K562 (cell line): ENCODE measurements at regions not wholly inside any gene's neighbourhood (a gene's known extent, or its start where the extent isn't known, plus 50 kb on each side); places are given as distances from the start of the nearest gene placed in this dataset.

Experiments used
- ATF7 ChIP-seq: fragments of 450-650 bp; IDR thresholded peaks from 2 replicates; pipeline ENCODE4 v1.7.1; 2014; ENCODE audit warnings: mild to moderate bottlenecking, moderate library complexity
- CAMTA2 ChIP-seq: fragments of 250-450 bp; sonication (Bioruptor Pico); conservative IDR thresholded peaks from 2 replicates; pipeline ENCODE4 v1.5.1; 2022
- DACH1 ChIP-seq: fragments of 450-650 bp; IDR thresholded peaks from 2 replicates; pipeline ENCODE4 v1.6.1; 2018; ENCODE audit not compliant: partially characterized antibody
- GABPB1 ChIP-seq: sonication (generic); formaldehyde crosslinking; IDR thresholded peaks from 2 replicates; pipeline ENCODE4 v1.8.0; 2022; ENCODE audit warnings: mild to moderate bottlenecking, missing genetic modification reagents
- HDAC2 ChIP-seq: fragments of 450-650 bp; IDR thresholded peaks from 2 replicates; pipeline ENCODE4 v1.6.1; 2016; ENCODE audit warnings: mild to moderate bottlenecking
- HNRNPK ChIP-seq: fragments of 200-400 bp; formaldehyde crosslinking; IDR thresholded peaks from one replicate; pipeline ENCODE4 v1.6.1; 2018; ENCODE audit warnings: mild to moderate bottlenecking, low read depth, low read length; ENCODE audit not compliant: poor library complexity, severe bottlenecking
- HOXB6 ChIP-seq: fragments of 250-450 bp; sonication (Bioruptor Pico); IDR thresholded peaks from 2 replicates; pipeline ENCODE4 v1.5.1; 2022; ENCODE audit warnings: mild to moderate bottlenecking, borderline replicate concordance
- MEIS2 ChIP-seq: fragments of 450-650 bp; IDR thresholded peaks from 2 replicates; pipeline ENCODE4 v1.6.1; 2014; ENCODE audit warnings: mild to moderate bottlenecking; ENCODE audit not compliant: partially characterized antibody
- NR2F6 ChIP-seq: fragments of 450-650 bp; formaldehyde crosslinking; IDR thresholded peaks from 2 replicates; pipeline ENCODE4 v1.4.0; 2020; ENCODE audit warnings: mild to moderate bottlenecking
- POLR2G ChIP-seq: fragments of 200-400 bp; formaldehyde crosslinking; IDR thresholded peaks from 2 replicates; pipeline ENCODE4 v1.6.1; 2017; ENCODE audit warnings: low read depth, mild to moderate bottlenecking, antibody characterized with exemption, low read length, moderate library complexity
- PRDM10 ChIP-seq: fragments of 450-650 bp; IDR thresholded peaks from 2 replicates; pipeline ENCODE4 v1.6.1; 2018; ENCODE audit not compliant: partially characterized antibody
- SRSF7 ChIP-seq: fragments of 200-400 bp; formaldehyde crosslinking; optimal IDR thresholded peaks from 2 replicates; pipeline ENCODE3; 2017; ENCODE audit warnings: mild to moderate bottlenecking, low read depth, low read length
- STAT5B ChIP-seq: fragments of 250-450 bp; sonication (Bioruptor Pico); IDR thresholded peaks from 2 replicates; pipeline ENCODE4 v1.8.0; 2021; ENCODE audit warnings: mild to moderate bottlenecking, inconsistent platforms
- TBL1XR1 ChIP-seq, 2 experiments: IDR thresholded peaks; 2 replicates each; pipeline ENCODE4 v1.6.1; 2012; ENCODE audit warnings: improper control_type of control experiment in 2 of 2, low read length in 2 of 2, mild to moderate bottlenecking in 1 of 2
- TCFL5 ChIP-seq: fragments of 250-450 bp; sonication (Bioruptor Pico); conservative IDR thresholded peaks from 2 replicates; pipeline ENCODE4 v1.6.1; 2021; ENCODE audit warnings: mild to moderate bottlenecking, moderate library complexity, matching md5 sums
- ZNF174 ChIP-seq: fragments of 250-450 bp; sonication (Bioruptor Pico); IDR thresholded peaks from 2 replicates; pipeline ENCODE4 v1.4.0; 2020; ENCODE audit warnings: mild to moderate bottlenecking
- ZNF24 ChIP-seq: fragments of 450-650 bp; IDR thresholded peaks from 2 replicates; pipeline ENCODE4 v1.6.1; 2016
- ZNF77 ChIP-seq: fragments of 250-450 bp; sonication (Bioruptor Pico); IDR thresholded peaks from 2 replicates; pipeline ENCODE4 v1.5.0; 2020
- ZNF785 ChIP-seq: fragments of 250-450 bp; sonication (Bioruptor Pico); IDR thresholded peaks from 2 replicates; pipeline ENCODE4 v1.4.0; 2020; ENCODE audit warnings: mild to moderate bottlenecking
- TF ChIP-seq, protein P1 (sequence below), 2 experiments: fragments of 450-650 bp; IDR thresholded peaks; 2 replicates each; pipeline ENCODE4 v1.6.1; 2018; ENCODE audit warnings: mild to moderate bottlenecking in 2 of 2, low read depth in 1 of 2; ENCODE audit not compliant: partially characterized antibody in 2 of 2
- TF ChIP-seq, protein P2 (sequence below): fragments of 450-650 bp; IDR thresholded peaks from one replicate; pipeline ENCODE4 v1.6.1; 2018; ENCODE audit warnings: mild to moderate bottlenecking, moderate library complexity; ENCODE audit not compliant: partially characterized antibody

DNA sequence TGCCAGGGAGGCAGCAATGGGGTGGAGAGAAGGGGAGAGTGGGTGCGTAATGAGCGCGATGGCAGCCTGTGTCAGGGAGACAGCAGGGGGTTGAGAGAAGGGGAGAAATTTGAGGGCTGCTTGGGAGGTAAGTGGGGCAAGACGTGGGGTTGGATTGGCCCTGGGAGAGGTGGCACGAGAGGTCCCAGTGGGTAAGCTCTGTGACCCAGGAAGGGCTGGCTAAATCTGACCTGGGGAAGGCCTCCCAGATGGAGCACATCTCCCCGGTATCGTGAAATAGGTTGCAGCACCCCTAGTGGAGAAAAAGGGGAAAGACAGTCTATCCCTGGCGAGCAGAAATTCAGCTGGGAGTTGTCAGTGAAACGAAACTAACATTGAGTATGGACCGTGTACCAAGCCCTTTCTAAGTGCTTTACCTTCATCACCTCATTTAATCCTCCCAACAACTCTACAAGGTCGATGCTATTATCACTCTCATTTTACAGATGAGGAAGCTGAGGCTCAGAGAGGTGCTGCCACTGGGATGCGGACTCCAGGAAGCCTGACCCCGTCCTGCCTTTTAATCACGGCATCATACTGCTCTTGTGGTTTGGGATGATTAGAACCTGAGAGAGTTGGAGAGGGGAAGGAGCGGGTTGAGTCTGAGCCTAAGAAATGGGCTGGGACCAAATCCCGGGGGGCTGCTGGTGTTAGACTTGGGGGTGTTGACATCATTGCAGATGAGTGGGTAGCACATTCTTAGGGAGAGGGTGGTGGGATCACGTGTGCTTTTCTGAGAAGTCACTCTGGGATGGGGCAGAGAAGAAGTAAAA lies 56.6 kb upstream of the RPL11 start (continued):
- TF ChIP-seq, protein P1, sequence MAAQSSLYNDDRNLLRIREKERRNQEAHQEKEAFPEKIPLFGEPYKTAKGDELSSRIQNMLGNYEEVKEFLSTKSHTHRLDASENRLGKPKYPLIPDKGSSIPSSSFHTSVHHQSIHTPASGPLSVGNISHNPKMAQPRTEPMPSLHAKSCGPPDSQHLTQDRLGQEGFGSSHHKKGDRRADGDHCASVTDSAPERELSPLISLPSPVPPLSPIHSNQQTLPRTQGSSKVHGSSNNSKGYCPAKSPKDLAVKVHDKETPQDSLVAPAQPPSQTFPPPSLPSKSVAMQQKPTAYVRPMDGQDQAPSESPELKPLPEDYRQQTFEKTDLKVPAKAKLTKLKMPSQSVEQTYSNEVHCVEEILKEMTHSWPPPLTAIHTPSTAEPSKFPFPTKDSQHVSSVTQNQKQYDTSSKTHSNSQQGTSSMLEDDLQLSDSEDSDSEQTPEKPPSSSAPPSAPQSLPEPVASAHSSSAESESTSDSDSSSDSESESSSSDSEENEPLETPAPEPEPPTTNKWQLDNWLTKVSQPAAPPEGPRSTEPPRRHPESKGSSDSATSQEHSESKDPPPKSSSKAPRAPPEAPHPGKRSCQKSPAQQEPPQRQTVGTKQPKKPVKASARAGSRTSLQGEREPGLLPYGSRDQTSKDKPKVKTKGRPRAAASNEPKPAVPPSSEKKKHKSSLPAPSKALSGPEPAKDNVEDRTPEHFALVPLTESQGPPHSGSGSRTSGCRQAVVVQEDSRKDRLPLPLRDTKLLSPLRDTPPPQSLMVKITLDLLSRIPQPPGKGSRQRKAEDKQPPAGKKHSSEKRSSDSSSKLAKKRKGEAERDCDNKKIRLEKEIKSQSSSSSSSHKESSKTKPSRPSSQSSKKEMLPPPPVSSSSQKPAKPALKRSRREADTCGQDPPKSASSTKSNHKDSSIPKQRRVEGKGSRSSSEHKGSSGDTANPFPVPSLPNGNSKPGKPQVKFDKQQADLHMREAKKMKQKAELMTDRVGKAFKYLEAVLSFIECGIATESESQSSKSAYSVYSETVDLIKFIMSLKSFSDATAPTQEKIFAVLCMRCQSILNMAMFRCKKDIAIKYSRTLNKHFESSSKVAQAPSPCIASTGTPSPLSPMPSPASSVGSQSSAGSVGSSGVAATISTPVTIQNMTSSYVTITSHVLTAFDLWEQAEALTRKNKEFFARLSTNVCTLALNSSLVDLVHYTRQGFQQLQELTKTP (IDR thresholded peaks at IDR 0.05; ENCODE audit: low read depth in 1 of 2, partially characterized antibody in 2 of 2), result no peak
- TF ChIP-seq HDAC2 (no peak), POLR2G (no peak), ZNF785 (CRISPR knock-in tag) (no peak), PRDM10 (no peak), ZNF24 (no peak), DACH1 (peak; percentile 52), GABPB1 (CRISPR knock-in tag) (no peak), SRSF7 (no peak), HOXB6 (no peak), MEIS2 (no peak), NR2F6 (no peak), ZNF174 (CRISPR knock-in tag) (no peak), TCFL5 (CRISPR knock-in tag) (no peak), STAT5B (CRISPR knock-in tag) (no peak), ZNF77 (no peak), ATF7 (peak; percentile 55), HNRNPK (no peak), CAMTA2 (CRISPR knock-in tag) (no peak), TBL1XR1 (IDR thresholded peaks at IDR 0.05; ENCODE audit: low read length in 2 of 2) (no peak)
- TF ChIP-seq, protein P2, sequence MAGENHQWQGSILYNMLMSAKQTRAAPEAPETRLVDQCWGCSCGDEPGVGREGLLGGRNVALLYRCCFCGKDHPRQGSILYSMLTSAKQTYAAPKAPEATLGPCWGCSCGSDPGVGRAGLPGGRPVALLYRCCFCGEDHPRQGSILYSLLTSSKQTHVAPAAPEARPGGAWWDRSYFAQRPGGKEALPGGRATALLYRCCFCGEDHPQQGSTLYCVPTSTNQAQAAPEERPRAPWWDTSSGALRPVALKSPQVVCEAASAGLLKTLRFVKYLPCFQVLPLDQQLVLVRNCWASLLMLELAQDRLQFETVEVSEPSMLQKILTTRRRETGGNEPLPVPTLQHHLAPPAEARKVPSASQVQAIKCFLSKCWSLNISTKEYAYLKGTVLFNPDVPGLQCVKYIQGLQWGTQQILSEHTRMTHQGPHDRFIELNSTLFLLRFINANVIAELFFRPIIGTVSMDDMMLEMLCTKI, result no peak
